ENCODE measurements at regions not wholly inside any gene's neighbourhood (a gene's known extent, or its start where the extent isn't known, plus 50 kb on each side); places are given as distances from the start of the nearest gene placed in this dataset.

DNA sequence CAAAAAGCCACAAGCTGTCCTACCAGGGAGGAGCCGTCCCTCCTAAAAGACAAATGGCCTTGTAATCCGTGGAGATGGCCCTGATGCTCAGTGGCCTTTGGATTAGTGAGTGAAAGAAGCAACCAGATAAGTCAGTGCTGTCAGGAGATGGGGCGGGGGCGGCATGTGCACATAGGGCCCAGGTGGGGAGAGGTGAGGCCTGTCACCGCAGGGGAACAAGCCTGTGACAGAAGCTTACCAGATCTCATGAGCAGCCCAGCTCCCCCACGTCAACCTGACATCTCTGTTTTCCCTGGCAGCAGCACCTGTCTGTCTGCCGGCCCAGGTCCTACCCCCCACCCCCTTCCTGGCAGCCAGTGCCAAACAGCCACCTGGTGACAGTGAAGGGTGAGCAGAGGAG is 162.6 kb downstream of the BUD13 start:
- WGBS (ENCODE audit: low lambda C conversion rate) = 72% methylated on average over 5 of the region's 7 CpGs
- no peaks in the 10 kb centered on the region for H3K9me3 ChIP-seq (ENCODE audit: low read length)
- no peaks in the 10 kb centered on the region for H3K36me3 ChIP-seq (replicated peaks in 1 of 2; ENCODE audit: control insufficient read depth in 1 of 2, insufficient read depth in 2 of 2, low read length in 2 of 2)
- TF ChIP-seq CCDC6 (CRISPR knock-in tag; IDR thresholded peaks at IDR 0.05) (no peak), ZNF781 (CRISPR knock-in tag; IDR thresholded peaks at IDR 0.05; ENCODE audit: borderline replicate concordance, not compliant biosample characterization) (no peak), ZFP1 (CRISPR knock-in tag; IDR thresholded peaks at IDR 0.05) (no peak), EEA1 (CRISPR knock-in tag; IDR thresholded peaks at IDR 0.05; ENCODE audit: borderline replicate concordance) (no peak), ZNF563 (CRISPR knock-in tag; IDR thresholded peaks at IDR 0.05) (no peak), ISX (CRISPR knock-in tag; conservative IDR thresholded peaks at IDR 0.05) (no peak), IRF2 (CRISPR knock-in tag; IDR thresholded peaks at IDR 0.05) (no peak), BCLAF1 (IDR thresholded peaks at IDR 0.05) (no peak), ZNF101 (CRISPR knock-in tag; IDR thresholded peaks at IDR 0.05; ENCODE audit: borderline replicate concordance, low read depth) (no peak), BHLHE40 (IDR thresholded peaks at IDR 0.05; ENCODE audit: low read length) (no peak), ZNF256 (CRISPR knock-in tag; conservative IDR thresholded peaks at IDR 0.05) (no peak), ZNF468 (CRISPR knock-in tag; IDR thresholded peaks at IDR 0.05) (no peak), ZMYM4 (CRISPR knock-in tag; IDR thresholded peaks at IDR 0.05) (no peak), SATB2 (CRISPR knock-in tag; IDR thresholded peaks at IDR 0.05) (no peak), ZNF773 (CRISPR knock-in tag; IDR thresholded peaks at IDR 0.05; ENCODE audit: borderline replicate concordance) (no peak), ZFYVE20 (CRISPR knock-in tag; IDR thresholded peaks at IDR 0.05; ENCODE audit: borderline replicate concordance, low read depth) (no peak), PHF5A (CRISPR knock-in tag; IDR thresholded peaks at IDR 0.05; ENCODE audit: low read depth, unreplicated experiment) (no peak), XBP1 (CRISPR knock-in tag; IDR thresholded peaks at IDR 0.05) (no peak)
- TF ChIP-seq, protein P1, sequence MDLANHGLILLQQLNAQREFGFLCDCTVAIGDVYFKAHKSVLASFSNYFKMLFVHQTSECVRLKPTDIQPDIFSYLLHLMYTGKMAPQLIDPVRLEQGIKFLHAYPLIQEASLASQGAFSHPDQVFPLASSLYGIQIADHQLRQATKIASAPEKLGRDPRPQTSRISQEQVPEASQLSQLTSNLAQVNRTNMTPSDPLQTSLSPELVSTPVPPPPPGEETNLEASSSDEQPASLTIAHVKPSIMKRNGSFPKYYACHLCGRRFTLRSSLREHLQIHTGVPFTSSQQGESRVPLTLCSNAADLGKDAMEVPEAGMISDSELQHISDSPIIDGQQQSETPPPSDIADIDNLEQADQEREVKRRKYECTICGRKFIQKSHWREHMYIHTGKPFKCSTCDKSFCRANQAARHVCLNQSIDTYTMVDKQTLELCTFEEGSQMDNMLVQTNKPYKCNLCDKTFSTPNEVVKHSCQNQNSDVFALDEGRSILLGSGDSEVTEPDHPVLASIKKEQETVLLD (CRISPR knock-in tag; IDR thresholded peaks at IDR 0.05; ENCODE audit: low read depth) = no peak
- TF ChIP-seq, protein P2, sequence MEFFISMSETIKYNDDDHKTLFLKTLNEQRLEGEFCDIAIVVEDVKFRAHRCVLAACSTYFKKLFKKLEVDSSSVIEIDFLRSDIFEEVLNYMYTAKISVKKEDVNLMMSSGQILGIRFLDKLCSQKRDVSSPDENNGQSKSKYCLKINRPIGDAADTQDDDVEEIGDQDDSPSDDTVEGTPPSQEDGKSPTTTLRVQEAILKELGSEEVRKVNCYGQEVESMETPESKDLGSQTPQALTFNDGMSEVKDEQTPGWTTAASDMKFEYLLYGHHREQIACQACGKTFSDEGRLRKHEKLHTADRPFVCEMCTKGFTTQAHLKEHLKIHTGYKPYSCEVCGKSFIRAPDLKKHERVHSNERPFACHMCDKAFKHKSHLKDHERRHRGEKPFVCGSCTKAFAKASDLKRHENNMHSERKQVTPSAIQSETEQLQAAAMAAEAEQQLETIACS (CRISPR knock-in tag; IDR thresholded peaks at IDR 0.05) = no peak
- CTCF ChIA-PET (ENCODE audit: low intra/inter-chr PET ratio, low total read pairs) = no interaction called here
- no peak overlapping the region for H3K9ac ChIP-seq (ENCODE audit: insufficient read depth, low read depth, low read length)
- FAIRE-seq (no peak), ATAC-seq (no peak), DNase-seq (ENCODE audit: low spot score) (no peak)
- H3K4me3 ChIP-seq (replicated peaks in 1 of 3; ENCODE audit: insufficient read depth in 1 of 3, low read depth in 2 of 3, low read length in 3 of 3) = no peak overlapping the region
- no peaks in the 10 kb centered on the region; a peak in 1 of 5 replicates for H3K27me3 ChIP-seq (ENCODE audit: control insufficient read depth in 1 of 2, insufficient read depth in 2 of 2, low read length in 2 of 2)
- in situ Hi-C loops (cut with HindIII; ENCODE audit: extremely low pct_ligation_motif_present, low pct_unique_long_range_greater_than_20kb) = no loop called here
- no peaks in the 10 kb centered on the region for H3K79me2 ChIP-seq (ENCODE audit: insufficient read depth, low read length)
- H3K4me2 ChIP-seq (ENCODE audit: low read depth, low read length) = no peak overlapping the region
- intact Hi-C loops (cut with micrococcal nuclease; ENCODE audit: unreplicated experiment) = no loop called here
- H3K27ac ChIP-seq (ENCODE audit: extremely low read length, insufficient read depth, low read length) = no peak overlapping the region
- H4K20me1 ChIP-seq (ENCODE audit: insufficient read depth, low read length) = no peaks in the 10 kb centered on the region
- POLR2A ChIA-PET = no interaction called here
- H2AFZ ChIP-seq (ENCODE audit: low read length) = no peak overlapping the region
- H3K4me1 ChIP-seq (ENCODE audit: insufficient read depth, low read length) = no peaks in the 10 kb centered on the region
- BruUV-seq (replicated peaks) = no TSS peak

Data from HepG2 (cell line).